Daoy (cell line): ENCODE measurements at regions not wholly inside any gene's neighbourhood (a gene's known extent, or its start where the extent isn't known, plus 50 kb on each side); places are given as distances from the start of the nearest gene placed in this dataset.
"Not testable (repeated sequence)": the region's sequence is repeated elsewhere in the genome, so short reads cannot be mapped to it uniquely, and the experiment has no call there.

Source experiments
- DNase-seq: peaks from one replicate; pipeline ENCODE4 v3.0.0-alpha.2; 2015; ENCODE audit warnings: low read depth

- not testable (repeated sequence) for DNase-seq
Measured at GRCh38 chr10:22467393-22467792, 122.1 kb downstream of the SPAG6 start.

DNA sequence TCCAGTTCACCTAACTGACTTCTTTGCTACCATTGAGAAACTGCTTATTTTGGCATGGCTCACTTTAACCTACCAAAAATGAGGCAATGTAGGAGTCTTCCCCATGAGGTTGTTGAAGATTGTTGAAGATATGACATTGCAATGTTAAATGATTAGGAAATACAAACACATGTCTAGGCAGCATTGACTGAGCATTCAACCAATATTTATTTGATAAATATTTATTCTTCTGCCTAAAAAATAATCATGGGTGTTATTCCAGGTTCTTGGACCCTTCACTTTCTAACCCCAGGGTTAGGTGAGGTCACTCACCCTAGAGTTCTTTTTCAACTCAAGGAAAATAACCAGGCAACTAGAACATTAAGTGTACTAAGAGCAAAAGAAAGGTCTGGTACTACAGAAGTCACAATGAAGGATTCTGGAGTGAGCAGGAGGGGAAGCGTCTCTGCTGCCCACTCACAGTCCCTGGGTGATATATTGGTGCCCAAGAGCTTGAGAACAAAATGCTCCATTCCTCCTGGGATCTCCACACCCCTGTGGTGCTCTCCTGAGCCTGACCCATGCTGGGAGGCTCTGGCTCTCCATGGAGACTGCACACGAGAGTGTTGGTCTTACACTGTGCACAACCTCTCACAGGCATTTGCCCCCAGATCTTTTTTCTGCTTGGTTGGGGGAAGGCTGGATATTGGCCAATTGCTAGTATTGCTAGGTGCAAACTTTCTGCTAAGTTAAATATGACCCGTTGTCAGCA is 123.4 kb downstream of the SPAG6 start:
- DNase-seq, result no peak

GRCh38 chr10:22473044-22473443 is 127.7 kb downstream of the SPAG6 start:
- DNase-seq, result no peak

DNA sequence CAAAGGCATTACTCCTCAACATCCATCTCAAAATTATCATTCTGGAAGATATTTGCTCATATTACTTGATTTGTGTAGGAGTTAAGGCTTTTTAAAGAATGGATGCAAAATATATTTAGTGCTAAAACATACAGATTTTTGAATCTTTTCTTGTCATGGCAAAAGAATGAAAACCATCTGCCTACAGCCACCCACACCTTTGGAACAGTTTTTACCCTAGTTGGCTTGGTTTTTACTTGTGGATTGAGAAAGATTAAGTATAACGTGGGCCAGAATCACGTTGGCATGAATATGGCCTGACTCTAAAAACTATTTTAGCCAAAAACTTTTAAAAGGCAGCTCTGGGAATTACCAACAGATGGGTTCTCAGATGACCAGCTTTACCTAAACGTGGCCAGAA is 128.2 kb downstream of the SPAG6 start:
- no peak for DNase-seq

DNA sequence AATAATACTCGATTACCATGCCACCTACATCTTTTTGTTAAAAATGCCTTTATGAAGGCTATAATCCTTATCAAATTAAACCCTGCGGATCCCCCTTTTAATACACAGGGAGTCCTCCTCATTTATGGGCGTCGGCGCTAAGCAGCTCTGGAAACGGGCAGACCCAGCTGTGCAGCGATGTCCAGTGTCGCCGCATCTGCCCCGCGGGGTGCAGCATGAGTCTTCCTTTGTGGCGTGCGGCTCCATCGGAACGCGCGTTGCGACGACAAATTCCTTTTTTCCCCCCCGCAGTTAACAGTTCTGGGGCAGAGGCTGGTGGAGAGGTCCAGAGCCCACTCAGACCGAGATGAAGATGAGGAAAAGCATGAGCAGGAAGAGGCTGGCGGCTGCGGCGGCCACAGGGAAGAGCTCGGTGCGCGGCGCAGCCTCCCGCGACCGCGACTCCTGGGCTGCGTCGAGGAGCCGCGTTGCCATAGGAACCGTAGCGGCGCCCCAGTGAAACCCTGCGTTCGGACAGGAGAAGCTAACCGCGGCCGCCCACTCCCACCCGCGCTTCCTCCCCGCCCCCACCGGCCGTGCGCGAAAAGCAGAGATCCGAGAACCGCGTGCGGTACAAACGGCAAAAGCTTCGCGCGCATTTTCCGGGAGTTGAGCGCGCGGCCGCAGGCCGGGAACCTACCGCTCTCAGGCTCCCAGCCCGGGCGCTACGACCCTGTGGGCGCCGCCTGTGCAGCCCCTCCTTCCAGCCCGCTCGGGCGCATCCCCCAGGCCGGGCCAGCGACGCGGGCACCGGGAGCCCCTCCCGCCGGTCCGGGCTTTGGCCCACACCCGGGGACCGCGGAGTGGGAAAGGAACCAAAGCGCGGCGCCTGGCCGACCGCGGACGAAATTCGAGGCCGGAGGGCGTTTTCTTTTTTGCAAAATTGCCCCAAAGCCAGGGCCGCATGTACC is 130.6 kb downstream of the SPAG6 start:
- DNase-seq, result peak; percentile 15

GRCh38 chr10:22476601-22477321 is 131.5 kb downstream of the SPAG6 start:
- no peak for DNase-seq

- DNase-seq, result no peak
Measured at GRCh38 chr10:22477334-22478287, 132.3 kb downstream of the SPAG6 start.

DNA sequence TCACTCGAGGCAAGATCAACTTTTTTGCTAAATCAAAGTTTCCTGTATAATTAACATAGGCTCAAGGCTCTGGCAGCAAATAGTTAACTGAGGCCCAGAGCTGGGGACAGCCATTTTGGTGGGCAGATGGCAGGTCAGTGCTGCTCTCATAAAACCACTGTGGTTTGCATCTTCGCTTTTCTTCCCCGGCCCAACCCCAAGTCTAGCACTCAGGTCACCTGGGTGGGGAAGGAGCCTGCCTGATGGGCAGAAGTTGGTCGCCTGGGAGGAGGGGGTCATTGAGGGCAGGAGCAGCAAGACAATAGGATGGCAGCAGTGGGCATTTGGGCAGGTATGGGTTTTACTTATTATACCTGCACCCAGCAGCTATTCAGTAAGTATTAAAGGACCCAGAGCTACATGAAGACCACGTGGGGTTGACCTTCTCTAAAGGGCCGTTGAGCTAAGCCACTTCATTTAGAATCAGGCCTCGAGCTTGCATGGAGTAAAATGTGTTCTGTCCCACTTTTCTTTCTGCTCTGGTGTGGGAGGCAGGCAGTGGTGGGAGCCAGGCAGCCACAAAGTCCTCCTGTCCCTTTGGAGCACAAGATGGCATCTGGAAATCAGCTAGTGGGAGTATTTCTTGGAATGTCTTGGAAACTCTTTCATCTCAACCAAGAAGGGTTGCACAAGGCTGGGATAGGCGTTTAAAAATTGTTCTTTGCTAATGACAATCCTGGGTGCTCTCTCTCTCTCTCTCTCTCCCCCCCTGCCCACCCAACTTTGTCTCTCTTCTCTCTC is 133.4 kb downstream of the SPAG6 start:
- no peak for DNase-seq

DNA sequence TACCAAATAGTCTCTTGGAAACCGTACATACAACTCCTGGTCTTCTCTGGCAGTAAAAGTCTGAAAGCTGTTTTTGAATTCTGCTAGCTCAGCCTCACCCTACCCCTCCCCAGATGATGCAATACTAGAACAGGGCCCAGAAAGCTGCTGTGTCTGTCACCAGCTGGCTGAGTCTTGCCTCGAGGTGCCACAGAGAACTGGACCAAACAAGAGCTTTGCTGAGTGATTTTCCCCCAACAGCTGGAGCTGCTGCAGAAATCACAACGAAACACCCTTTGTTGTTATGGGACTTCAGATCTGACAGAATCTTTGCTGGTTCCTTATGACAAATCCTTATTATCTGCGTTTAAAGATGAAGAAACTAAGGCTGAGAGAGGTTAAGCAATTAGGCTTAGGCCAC is 134.1 kb downstream of the SPAG6 start:
- DNase-seq, result no peak

GRCh38 chr10:22481106-22481505 is 135.8 kb downstream of the SPAG6 start:
- no peak for DNase-seq

GRCh38 chr10:22481687-22482539 is 136.6 kb downstream of the SPAG6 start:
- DNase-seq, result peak; percentile 44

- DNase-seq, result no peak
Measured at GRCh38 chr10:22483132-22483531, 137.8 kb downstream of the SPAG6 start.
